HCT116 (cell line): ENCODE measurements at regions not wholly inside any gene's neighbourhood (a gene's known extent, or its start where the extent isn't known, plus 50 kb on each side); places are given as distances from the start of the nearest gene placed in this dataset.

ENCODE experiments used
- ATAC-seq: fragments of 200-7000 bp; cut with Tn5 transposase; 2 replicates; pipeline ENCODE4 v1.9.1; 2020; ENCODE audit warnings: mild to moderate bottlenecking, moderate library complexity
- BruUV-seq: library from RNA; stranded (reverse); fragments of 400-500 nt; replicated peaks from 2 replicates; lab custom pipeline; 2021; lab: Mats Ljungman, UMichigan
- CTCF ChIA-PET: fragments of 300-600 bp; sonication (Branson Sonifier 250); formaldehyde crosslinking; loops from one replicate; lab custom pipeline; 2021; ENCODE audit warnings: antibody characterized with exemption; lab: Charles Lee
- POLR2A ChIA-PET: fragments of 300-600, 350-600 bp; sonication (Branson Sonifier 250); formaldehyde crosslinking; loops from one replicate; lab custom pipeline; 2021; ENCODE audit warnings: antibody characterized with exemption; lab: Charles Lee
- RAD21 ChIA-PET, 2 experiments: fragments of 300-600 bp; sonication (Branson Sonifier 250); formaldehyde crosslinking; loops; one replicate each; lab custom pipeline; 2023; ENCODE audit warnings: low total read pairs in 2 of 2; ENCODE audit not compliant: uncharacterized antibody in 2 of 2, unreplicated experiment in 2 of 2, low non-redundant PET in 1 of 2; lab: Charles Lee
- DNase-seq: peaks from one replicate; pipeline ENCODE4 v3.0.0-alpha.2; 2010; ENCODE audit warnings: low read depth, low spot score
- H2AFZ ChIP-seq: fragments of 200-600 bp; shearing (Covaris generic), sonication (generic); 2 replicates; pipeline ENCODE4 v1.6.1; 2017; ENCODE audit warnings: low read depth, mixed run types, mixed read lengths, antibody characterized with exemption, low read length; ENCODE audit not compliant: poor library complexity, severe bottlenecking
- H3K27ac ChIP-seq: 2 replicates; pipeline ENCODE4 v1.5.1; 2012; ENCODE audit warnings: low read depth, low read length
- H3K27me3 ChIP-seq: fragments of 200-600 bp; sonication (generic); 2 replicates; pipeline ENCODE4 v1.6.1; 2016; ENCODE audit warnings: mixed run types, low read length, mixed read lengths; ENCODE audit not compliant: insufficient read depth
- H3K36me3 ChIP-seq, 2 experiments: fragments of 200-500 bp in 1 of 2; fragments of 200-600 bp in 1 of 2; sonication (Bioruptor generic) in 1 of 2; sonication (generic) in 1 of 2; 2 replicates each; pipeline versions ENCODE4 v1.5.1 to v1.6.1; 2014 to 2016; ENCODE audit warnings: low read length in 2 of 2, inconsistent platforms in 1 of 2, mixed read lengths in 1 of 2, mixed run types in 1 of 2; ENCODE audit not compliant: insufficient read depth in 2 of 2, control insufficient read depth in 1 of 2
- H3K4me1 ChIP-seq, 2 experiments: fragments of 200-600 bp in 1 of 2; sonication (generic) in 1 of 2; 2 replicates each; pipeline versions ENCODE4 v1.5.1 to v1.6.1; 2012 to 2017; ENCODE audit warnings: low read length in 2 of 2, inconsistent platforms in 1 of 2, mild to moderate bottlenecking in 1 of 2, mixed read lengths in 1 of 2, mixed run types in 1 of 2, moderate library complexity in 1 of 2; ENCODE audit not compliant: insufficient read depth in 2 of 2, control insufficient read depth in 1 of 2
- H3K4me2 ChIP-seq: fragments of 200-600 bp; sonication (generic); 2 replicates; pipeline ENCODE4 v1.6.1; 2017; ENCODE audit warnings: mixed run types, low read length, mixed read lengths
- H3K4me3 ChIP-seq, 2 experiments: fragments of 200-600 bp in 1 of 2; sonication (generic) in 1 of 2; replicated peaks in 1 of 2; 2 replicates each; pipeline ENCODE4 v1.5.1; 2011 to 2016; ENCODE audit warnings: low read length in 2 of 2, control low read depth in 1 of 2, low read depth in 1 of 2, mild to moderate bottlenecking in 1 of 2, mixed read lengths in 1 of 2, mixed run types in 1 of 2
- H3K79me2 ChIP-seq: fragments of 200-600 bp; sonication (generic); 2 replicates; pipeline ENCODE4 v1.6.1; 2017; ENCODE audit warnings: mild to moderate bottlenecking, mixed run types, low read length, moderate library complexity, mixed read lengths; ENCODE audit not compliant: insufficient read depth
- H3K9ac ChIP-seq: fragments of 200-600 bp; sonication (generic); 2 replicates; pipeline ENCODE4 v1.6.1; 2016; ENCODE audit warnings: low read length, mixed read lengths
- H3K9me2 ChIP-seq: fragments of 200-600 bp; sonication (generic), shearing (Covaris generic); 2 replicates; pipeline ENCODE4 v1.6.1; 2017; ENCODE audit warnings: mixed run types, mild to moderate bottlenecking, moderate library complexity; ENCODE audit not compliant: insufficient read depth
- H3K9me3 ChIP-seq, 2 experiments: fragments of 200-500 bp in 1 of 2; fragments of 200-600 bp in 1 of 2; sonication (Bioruptor generic) in 1 of 2; sonication (generic) in 1 of 2; 2 replicates each; pipeline ENCODE4 v1.6.1; 2014 to 2017; ENCODE audit warnings: low read length in 2 of 2, mixed read lengths in 2 of 2, inconsistent platforms in 1 of 2, low read depth in 1 of 2, mild to moderate bottlenecking in 1 of 2, mixed run types in 1 of 2, moderate library complexity in 1 of 2; ENCODE audit not compliant: control insufficient read depth in 1 of 2, insufficient read depth in 1 of 2
- H4K20me1 ChIP-seq: fragments of 200-600 bp; sonication (generic), shearing (Covaris generic); 2 replicates; pipeline ENCODE4 v1.6.1; 2017; ENCODE audit warnings: mixed run types, mild to moderate bottlenecking, moderate library complexity; ENCODE audit not compliant: insufficient read depth
- CEBPB ChIP-seq: IDR thresholded peaks from 2 replicates; pipeline ENCODE4 v1.6.1; 2012; ENCODE audit warnings: low read depth
- CTCF ChIP-seq, 3 experiments: fragments of 200-600 bp in 1 of 3; sonication (generic) in 1 of 3; IDR thresholded peaks in 2 of 3; conservative IDR thresholded peaks in 1 of 3; 2 replicates each; pipeline ENCODE4 v1.5.1; 2012 to 2017; ENCODE audit warnings: low read depth in 2 of 3, low read length in 2 of 3, antibody characterized with exemption in 1 of 3, borderline replicate concordance in 1 of 3, control low read depth in 1 of 3, mild to moderate bottlenecking in 1 of 3, mixed read lengths in 1 of 3, mixed run types in 1 of 3, moderate library complexity in 1 of 3; ENCODE audit not compliant: insufficient read depth in 1 of 3
- EZH2phosphoT487 ChIP-seq: fragments of 200-600 bp; IDR thresholded peaks from 2 replicates; pipeline ENCODE4 v1.6.1; 2018; ENCODE audit warnings: antibody characterized with exemption, borderline replicate concordance
- FOSL1 ChIP-seq: IDR thresholded peaks from 2 replicates; pipeline ENCODE4 v1.6.1; 2012; ENCODE audit warnings: low read depth
- JUND ChIP-seq: IDR thresholded peaks from 2 replicates; pipeline ENCODE4 v1.6.1; 2012
- MAX ChIP-seq: IDR thresholded peaks from 2 replicates; pipeline ENCODE4 v1.6.1; 2012
- POLR2A ChIP-seq: IDR thresholded peaks from 2 replicates; pipeline ENCODE4 v1.7.0; 2011; ENCODE audit warnings: borderline replicate concordance; ENCODE audit not compliant: insufficient read depth, insufficient read length; ENCODE audit errors: extremely low read depth
- RAD21 ChIP-seq: IDR thresholded peaks from 2 replicates; pipeline ENCODE4 v1.6.1; 2012; ENCODE audit warnings: low read depth, mild to moderate bottlenecking
- REST ChIP-seq: IDR thresholded peaks from 2 replicates; pipeline ENCODE4 v1.6.1; 2012; ENCODE audit warnings: low read depth
- SIN3A ChIP-seq: IDR thresholded peaks from 2 replicates; pipeline ENCODE4 v1.6.1; 2012; ENCODE audit warnings: low read depth
- TCF7L2 ChIP-seq: IDR thresholded peaks from 2 replicates; pipeline ENCODE4 v1.7.0; 2011; ENCODE audit warnings: borderline replicate concordance, inconsistent platforms; ENCODE audit not compliant: insufficient read depth, insufficient read length; ENCODE audit errors: extremely low read depth
- YY1 ChIP-seq: IDR thresholded peaks from 2 replicates; pipeline ENCODE4 v1.6.1; 2011; ENCODE audit warnings: low read length, low read depth, moderate library complexity, mild to moderate bottlenecking; ENCODE audit not compliant: insufficient replicate concordance; ENCODE audit errors: extremely low read depth
- ZNF274 ChIP-seq: fragments of 200-500 bp; sonication (Bioruptor generic); IDR thresholded peaks from 2 replicates; pipeline ENCODE4 v1.6.1; 2014; ENCODE audit warnings: mild to moderate bottlenecking, low read depth, low read length, inconsistent platforms
- intact Hi-C: fragments of 100-400 bp; cut with micrococcal nuclease; formaldehyde crosslinking; loops from 2 replicates; pipeline ENCODE4 v1.10.0; 2022

GRCh38 chr6:151733680-151734320 is 73.7 kb upstream of the ESR1 start (continued):
- no peak for TF ChIP-seq CTCF (IDR thresholded peaks at IDR 0.05 in 2 of 3, conservative IDR thresholded peaks at IDR 0.05 in 1 of 3; ENCODE audit: borderline replicate concordance in 1 of 3, insufficient read depth in 1 of 3, low read depth in 2 of 3, low read length in 2 of 3)
- TF ChIP-seq CEBPB = no peak
- TF ChIP-seq MAX = no peak
- TF ChIP-seq EZH2phosphoT487 = no peak

- Histone ChIP-seq H3K4me1 (no peaks in the 10 kb centered on the region), H2AFZ (no peak overlapping the region), H4K20me1 (no peaks in the 10 kb centered on the region), H3K27ac (no peak overlapping the region), H3K9me3 (no peaks in the 10 kb centered on the region), H3K9me2 (no peaks in the 10 kb centered on the region), H3K79me2 (no peaks in the 10 kb centered on the region), H3K4me3 (no peak overlapping the region), H3K4me2 (no peak overlapping the region), H3K27me3 (no peaks in the 10 kb centered on the region), H3K36me3 (no peaks in the 10 kb centered on the region), H3K9ac (no peak overlapping the region)
- no peak for ATAC-seq
- DNase-seq = no peak
- ChIA-PET RAD21 (no interaction called here), CTCF (no interaction called here), POLR2A (no interaction called here)
- no peak for TF ChIP-seq POLR2A
- TF ChIP-seq JUND = no peak
- no peak for TF ChIP-seq SIN3A
- no peak for TF ChIP-seq FOSL1
- TF ChIP-seq REST = no peak
- TF ChIP-seq ZNF274 = no peak
- no peak for TF ChIP-seq YY1
- TF ChIP-seq EZH2phosphoT487 = no peak
- TF ChIP-seq RAD21 = no peak
- TF ChIP-seq TCF7L2 = no peak
- intact Hi-C loops = no loop called here
- BruUV-seq = no TSS peak
Observed at GRCh38 chr6:151738267-151738666, 69.2 kb upstream of the ESR1 start.
